ENCODE measurements at regions not wholly inside any gene's neighbourhood (a gene's known extent, or its start where the extent isn't known, plus 50 kb on each side); places are given as distances from the start of the nearest gene placed in this dataset.

GRCh38 chr15:85897895-85898717 is 103.4 kb upstream of the KLHL25 start:
- Histone ChIP-seq H3K9me3 (ENCODE audit: low read depth, low read length) (no peaks in the 10 kb centered on the region), H3K27ac (no peak overlapping the region), H3K36me3 (ENCODE audit: insufficient read depth, low read length) (no peaks in the 10 kb centered on the region), H3K4me3 (no peak overlapping the region), H3K9ac (ENCODE audit: insufficient read length) (no peak overlapping the region)
- no peak for DNase-seq (ENCODE audit: low read depth, low spot score)
- TF ChIP-seq EZH2 (IDR thresholded peaks at IDR 0.05) (no peak), FOXP2 (optimal IDR thresholded peaks at IDR 0.05; ENCODE audit: control extremely low read depth, extremely low read length, insufficient read depth) (no peak), POLR2AphosphoS5 (IDR thresholded peaks at IDR 0.05; ENCODE audit: borderline replicate concordance, low read depth, low read length) (no peak)

GRCh38 chr15:85899927-85900326 is 105.2 kb upstream of the KLHL25 start:
- peak; percentile 5 for DNase-seq (ENCODE audit: low read depth, low spot score)
- no peak for TF ChIP-seq FOXP2 (optimal IDR thresholded peaks at IDR 0.05; ENCODE audit: control extremely low read depth, extremely low read length, insufficient read depth)
- no peak for TF ChIP-seq EZH2 (IDR thresholded peaks at IDR 0.05)
- TF ChIP-seq POLR2AphosphoS5 (IDR thresholded peaks at IDR 0.05; ENCODE audit: borderline replicate concordance, low read depth, low read length), result no peak
- no peak overlapping the region for H3K4me3 ChIP-seq

GRCh38 chr15:85905751-85906450 is 111.2 kb upstream of the KLHL25 start:
- no peaks in the 10 kb centered on the region for H3K9me3 ChIP-seq (ENCODE audit: low read depth, low read length)
- no peak for DNase-seq (ENCODE audit: low read depth, low spot score)
- H3K27ac ChIP-seq, result no peak overlapping the region
- no peak overlapping the region for H3K4me3 ChIP-seq
- no peaks in the 10 kb centered on the region for H3K36me3 ChIP-seq (ENCODE audit: insufficient read depth, low read length)
- H3K9ac ChIP-seq (ENCODE audit: insufficient read length), result no peak overlapping the region
- no peak for TF ChIP-seq POLR2AphosphoS5 (IDR thresholded peaks at IDR 0.05; ENCODE audit: borderline replicate concordance, low read depth, low read length)
- TF ChIP-seq FOXP2 (optimal IDR thresholded peaks at IDR 0.05; ENCODE audit: control extremely low read depth, extremely low read length, insufficient read depth), result no peak
- no peak for TF ChIP-seq EZH2 (IDR thresholded peaks at IDR 0.05)

More at GRCh38 chr15:85899927-85900326, 105.2 kb upstream of the KLHL25 start:
- H3K9me3 ChIP-seq (ENCODE audit: low read depth, low read length), result no peaks in the 10 kb centered on the region
- H3K27ac ChIP-seq, result no peak overlapping the region
- no peaks in the 10 kb centered on the region for H3K36me3 ChIP-seq (ENCODE audit: insufficient read depth, low read length)
- H3K9ac ChIP-seq (ENCODE audit: insufficient read length), result no peak overlapping the region

GRCh38 chr15:85906640-85907039 is 111.9 kb upstream of the KLHL25 start:
- no peaks in the 10 kb centered on the region for H3K9me3 ChIP-seq (ENCODE audit: low read depth, low read length)
- no peak for DNase-seq (ENCODE audit: low read depth, low spot score)
- H3K36me3 ChIP-seq (ENCODE audit: insufficient read depth, low read length), result no peaks in the 10 kb centered on the region
- H3K27ac ChIP-seq, result no peak overlapping the region
- no peak overlapping the region for H3K4me3 ChIP-seq
- no peak for TF ChIP-seq POLR2AphosphoS5 (IDR thresholded peaks at IDR 0.05; ENCODE audit: borderline replicate concordance, low read depth, low read length)
- no peak for TF ChIP-seq FOXP2 (optimal IDR thresholded peaks at IDR 0.05; ENCODE audit: control extremely low read depth, extremely low read length, insufficient read depth)
- no peak for TF ChIP-seq EZH2 (IDR thresholded peaks at IDR 0.05)
- no peak overlapping the region for H3K9ac ChIP-seq (ENCODE audit: insufficient read length)

GRCh38 chr15:85910834-85911233 is 116.1 kb upstream of the KLHL25 start:
- no peak overlapping the region for H3K4me3 ChIP-seq
- peak; percentile 12 for DNase-seq (ENCODE audit: low read depth, low spot score)
- H3K9me3 ChIP-seq (ENCODE audit: low read depth, low read length), result no peaks in the 10 kb centered on the region
- H3K36me3 ChIP-seq (ENCODE audit: insufficient read depth, low read length), result no peaks in the 10 kb centered on the region
- no peak overlapping the region for H3K9ac ChIP-seq (ENCODE audit: insufficient read length)
- TF ChIP-seq POLR2AphosphoS5 (IDR thresholded peaks at IDR 0.05; ENCODE audit: borderline replicate concordance, low read depth, low read length), result no peak
- no peak overlapping the region for H3K27ac ChIP-seq

GRCh38 chr15:85913461-85913860 is 118.7 kb upstream of the KLHL25 start:
- TF ChIP-seq POLR2AphosphoS5 (IDR thresholded peaks at IDR 0.05; ENCODE audit: borderline replicate concordance, low read depth, low read length) (no peak), EZH2 (IDR thresholded peaks at IDR 0.05) (no peak), FOXP2 (optimal IDR thresholded peaks at IDR 0.05; ENCODE audit: control extremely low read depth, extremely low read length, insufficient read depth) (no peak)
- no peaks in the 10 kb centered on the region for H3K36me3 ChIP-seq (ENCODE audit: insufficient read depth, low read length)
- H3K9me3 ChIP-seq (ENCODE audit: low read depth, low read length), result no peaks in the 10 kb centered on the region
- H3K4me3 ChIP-seq, result no peak overlapping the region
- no peak overlapping the region for H3K9ac ChIP-seq (ENCODE audit: insufficient read length)
- DNase-seq (ENCODE audit: low read depth, low spot score), result no peak
- H3K27ac ChIP-seq, result no peak overlapping the region

GRCh38 chr15:85920956-85921355 is 126.2 kb upstream of the KLHL25 start:
- no peak for DNase-seq (ENCODE audit: low read depth, low spot score)
- Histone ChIP-seq H3K36me3 (ENCODE audit: insufficient read depth, low read length) (no peaks in the 10 kb centered on the region), H3K9me3 (ENCODE audit: low read depth, low read length) (no peaks in the 10 kb centered on the region), H3K27ac (no peak overlapping the region), H3K4me3 (no peak overlapping the region), H3K9ac (ENCODE audit: insufficient read length) (no peak overlapping the region)
- TF ChIP-seq EZH2 (IDR thresholded peaks at IDR 0.05) (no peak), FOXP2 (optimal IDR thresholded peaks at IDR 0.05; ENCODE audit: control extremely low read depth, extremely low read length, insufficient read depth) (no peak), POLR2AphosphoS5 (IDR thresholded peaks at IDR 0.05; ENCODE audit: borderline replicate concordance, low read depth, low read length) (no peak)

GRCh38 chr15:85924088-85924487 is 129.4 kb upstream of the KLHL25 start:
- Histone ChIP-seq H3K27ac (no peak overlapping the region), H3K9ac (ENCODE audit: insufficient read length) (no peak overlapping the region), H3K9me3 (ENCODE audit: low read depth, low read length) (no peaks in the 10 kb centered on the region), H3K36me3 (ENCODE audit: insufficient read depth, low read length) (no peaks in the 10 kb centered on the region), H3K4me3 (no peak overlapping the region)
- DNase-seq (ENCODE audit: low read depth, low spot score), result no peak
- no peak for TF ChIP-seq EZH2 (IDR thresholded peaks at IDR 0.05)
- no peak for TF ChIP-seq POLR2AphosphoS5 (IDR thresholded peaks at IDR 0.05; ENCODE audit: borderline replicate concordance, low read depth, low read length)
- TF ChIP-seq FOXP2 (optimal IDR thresholded peaks at IDR 0.05; ENCODE audit: control extremely low read depth, extremely low read length, insufficient read depth), result no peak

All from SK-N-MC (cell line).